HCT116 (cell line): ENCODE measurements at regions not wholly inside any gene's neighbourhood (a gene's known extent, or its start where the extent isn't known, plus 50 kb on each side); places are given as distances from the start of the nearest gene placed in this dataset.
A peak's percentile ranks its signal among the peaks of the same experiment; 100 is the strongest.

Source experiments
- ATAC-seq: fragments of 200-7000 bp; cut with Tn5 transposase; 2 replicates; pipeline ENCODE4 v1.9.1; 2020; ENCODE audit warnings: mild to moderate bottlenecking, moderate library complexity
- BruUV-seq: library from RNA; stranded (reverse); fragments of 400-500 nt; replicated peaks from 2 replicates; lab custom pipeline; 2021; lab: Mats Ljungman, UMichigan
- CTCF ChIA-PET: fragments of 300-600 bp; sonication (Branson Sonifier 250); formaldehyde crosslinking; loops from one replicate; lab custom pipeline; 2021; ENCODE audit warnings: antibody characterized with exemption; lab: Charles Lee
- POLR2A ChIA-PET: fragments of 300-600, 350-600 bp; sonication (Branson Sonifier 250); formaldehyde crosslinking; loops from one replicate; lab custom pipeline; 2021; ENCODE audit warnings: antibody characterized with exemption; lab: Charles Lee
- RAD21 ChIA-PET, 2 experiments: fragments of 300-600 bp; sonication (Branson Sonifier 250); formaldehyde crosslinking; loops; one replicate each; lab custom pipeline; 2023; ENCODE audit warnings: low total read pairs in 2 of 2; ENCODE audit not compliant: uncharacterized antibody in 2 of 2, unreplicated experiment in 2 of 2, low non-redundant PET in 1 of 2; lab: Charles Lee
- DNase-seq: peaks from one replicate; pipeline ENCODE4 v3.0.0-alpha.2; 2010; ENCODE audit warnings: low read depth, low spot score
- H2AFZ ChIP-seq: fragments of 200-600 bp; shearing (Covaris generic), sonication (generic); 2 replicates; pipeline ENCODE4 v1.6.1; 2017; ENCODE audit warnings: low read depth, mixed run types, mixed read lengths, antibody characterized with exemption, low read length; ENCODE audit not compliant: poor library complexity, severe bottlenecking
- H3K27ac ChIP-seq: 2 replicates; pipeline ENCODE4 v1.5.1; 2012; ENCODE audit warnings: low read depth, low read length
- H3K27me3 ChIP-seq: fragments of 200-600 bp; sonication (generic); 2 replicates; pipeline ENCODE4 v1.6.1; 2016; ENCODE audit warnings: mixed run types, low read length, mixed read lengths; ENCODE audit not compliant: insufficient read depth
- H3K36me3 ChIP-seq, 2 experiments: fragments of 200-500 bp in 1 of 2; fragments of 200-600 bp in 1 of 2; sonication (Bioruptor generic) in 1 of 2; sonication (generic) in 1 of 2; 2 replicates each; pipeline versions ENCODE4 v1.5.1 to v1.6.1; 2014 to 2016; ENCODE audit warnings: low read length in 2 of 2, inconsistent platforms in 1 of 2, mixed read lengths in 1 of 2, mixed run types in 1 of 2; ENCODE audit not compliant: insufficient read depth in 2 of 2, control insufficient read depth in 1 of 2
- H3K4me1 ChIP-seq, 2 experiments: fragments of 200-600 bp in 1 of 2; sonication (generic) in 1 of 2; 2 replicates each; pipeline versions ENCODE4 v1.5.1 to v1.6.1; 2012 to 2017; ENCODE audit warnings: low read length in 2 of 2, inconsistent platforms in 1 of 2, mild to moderate bottlenecking in 1 of 2, mixed read lengths in 1 of 2, mixed run types in 1 of 2, moderate library complexity in 1 of 2; ENCODE audit not compliant: insufficient read depth in 2 of 2, control insufficient read depth in 1 of 2
- H3K4me2 ChIP-seq: fragments of 200-600 bp; sonication (generic); 2 replicates; pipeline ENCODE4 v1.6.1; 2017; ENCODE audit warnings: mixed run types, low read length, mixed read lengths
- H3K4me3 ChIP-seq, 2 experiments: fragments of 200-600 bp in 1 of 2; sonication (generic) in 1 of 2; replicated peaks in 1 of 2; 2 replicates each; pipeline ENCODE4 v1.5.1; 2011 to 2016; ENCODE audit warnings: low read length in 2 of 2, control low read depth in 1 of 2, low read depth in 1 of 2, mild to moderate bottlenecking in 1 of 2, mixed read lengths in 1 of 2, mixed run types in 1 of 2
- H3K79me2 ChIP-seq: fragments of 200-600 bp; sonication (generic); 2 replicates; pipeline ENCODE4 v1.6.1; 2017; ENCODE audit warnings: mild to moderate bottlenecking, mixed run types, low read length, moderate library complexity, mixed read lengths; ENCODE audit not compliant: insufficient read depth
- H3K9ac ChIP-seq: fragments of 200-600 bp; sonication (generic); 2 replicates; pipeline ENCODE4 v1.6.1; 2016; ENCODE audit warnings: low read length, mixed read lengths
- H3K9me2 ChIP-seq: fragments of 200-600 bp; sonication (generic), shearing (Covaris generic); 2 replicates; pipeline ENCODE4 v1.6.1; 2017; ENCODE audit warnings: mixed run types, mild to moderate bottlenecking, moderate library complexity; ENCODE audit not compliant: insufficient read depth
- H3K9me3 ChIP-seq, 2 experiments: fragments of 200-500 bp in 1 of 2; fragments of 200-600 bp in 1 of 2; sonication (Bioruptor generic) in 1 of 2; sonication (generic) in 1 of 2; 2 replicates each; pipeline ENCODE4 v1.6.1; 2014 to 2017; ENCODE audit warnings: low read length in 2 of 2, mixed read lengths in 2 of 2, inconsistent platforms in 1 of 2, low read depth in 1 of 2, mild to moderate bottlenecking in 1 of 2, mixed run types in 1 of 2, moderate library complexity in 1 of 2; ENCODE audit not compliant: control insufficient read depth in 1 of 2, insufficient read depth in 1 of 2
- H4K20me1 ChIP-seq: fragments of 200-600 bp; sonication (generic), shearing (Covaris generic); 2 replicates; pipeline ENCODE4 v1.6.1; 2017; ENCODE audit warnings: mixed run types, mild to moderate bottlenecking, moderate library complexity; ENCODE audit not compliant: insufficient read depth
- CEBPB ChIP-seq: IDR thresholded peaks from 2 replicates; pipeline ENCODE4 v1.6.1; 2012; ENCODE audit warnings: low read depth
- EGR1 ChIP-seq: IDR thresholded peaks from 2 replicates; pipeline ENCODE4 v1.6.1; 2012; ENCODE audit warnings: low read depth
- EZH2 ChIP-seq: fragments of 200-600 bp; sonication (generic); IDR thresholded peaks from 2 replicates; pipeline ENCODE4 v1.6.1; 2017; ENCODE audit warnings: antibody characterized with exemption, mixed run types
- EZH2phosphoT487 ChIP-seq: fragments of 200-600 bp; IDR thresholded peaks from 2 replicates; pipeline ENCODE4 v1.6.1; 2018; ENCODE audit warnings: antibody characterized with exemption, borderline replicate concordance
- POLR2A ChIP-seq: IDR thresholded peaks from 2 replicates; pipeline ENCODE4 v1.7.0; 2011; ENCODE audit warnings: borderline replicate concordance; ENCODE audit not compliant: insufficient read depth, insufficient read length; ENCODE audit errors: extremely low read depth
- TCF7L2 ChIP-seq: IDR thresholded peaks from 2 replicates; pipeline ENCODE4 v1.7.0; 2011; ENCODE audit warnings: borderline replicate concordance, inconsistent platforms; ENCODE audit not compliant: insufficient read depth, insufficient read length; ENCODE audit errors: extremely low read depth
- YY1 ChIP-seq: IDR thresholded peaks from 2 replicates; pipeline ENCODE4 v1.6.1; 2011; ENCODE audit warnings: low read length, low read depth, moderate library complexity, mild to moderate bottlenecking; ENCODE audit not compliant: insufficient replicate concordance; ENCODE audit errors: extremely low read depth
- ZNF274 ChIP-seq: fragments of 200-500 bp; sonication (Bioruptor generic); IDR thresholded peaks from 2 replicates; pipeline ENCODE4 v1.6.1; 2014; ENCODE audit warnings: mild to moderate bottlenecking, low read depth, low read length, inconsistent platforms
- intact Hi-C: fragments of 100-400 bp; cut with micrococcal nuclease; formaldehyde crosslinking; loops from 2 replicates; pipeline ENCODE4 v1.10.0; 2022
- TF ChIP-seq, protein P1 (sequence below), 3 experiments: fragments of 200-600 bp in 1 of 3; sonication (generic) in 1 of 3; IDR thresholded peaks in 2 of 3; conservative IDR thresholded peaks in 1 of 3; 2 replicates each; pipeline ENCODE4 v1.5.1; 2012 to 2017; ENCODE audit warnings: low read depth in 2 of 3, low read length in 2 of 3, antibody characterized with exemption in 1 of 3, borderline replicate concordance in 1 of 3, control low read depth in 1 of 3, mild to moderate bottlenecking in 1 of 3, mixed read lengths in 1 of 3, mixed run types in 1 of 3, moderate library complexity in 1 of 3; ENCODE audit not compliant: insufficient read depth in 1 of 3

- Histone ChIP-seq H3K4me1 (no peaks in the 10 kb centered on the region), H3K27me3 (no peaks in the 10 kb centered on the region), H3K9me3 (no peaks in the 10 kb centered on the region), H4K20me1 (no peaks in the 10 kb centered on the region), H3K36me3 (no peaks in the 10 kb centered on the region), H2AFZ (no peak overlapping the region), H3K9me2 (no peaks in the 10 kb centered on the region), H3K79me2 (no peaks in the 10 kb centered on the region), H3K4me2 (no peak overlapping the region), H3K27ac (no peak overlapping the region), H3K9ac (no peak overlapping the region), H3K4me3 (no peak overlapping the region)
- no peak for TF ChIP-seq EZH2phosphoT487
- TF ChIP-seq POLR2A = no peak
- TF ChIP-seq YY1 = no peak
- TF ChIP-seq EGR1 = no peak
- no peak for TF ChIP-seq EZH2
- 0 out of 2 replicates have a peak, but pooled peaks have one; percentile 11 for TF ChIP-seq CEBPB
- DNase-seq (no peak), ATAC-seq (no peak)
- ChIA-PET RAD21 (no interaction called here), POLR2A (no interaction called here), CTCF (no interaction called here)
- intact Hi-C loops = no loop called here
- BruUV-seq = no TSS peak
These were observed 698.6 kb upstream of the NRP1 start for GRCh38 chr10:34033078-34033477.

DNA sequence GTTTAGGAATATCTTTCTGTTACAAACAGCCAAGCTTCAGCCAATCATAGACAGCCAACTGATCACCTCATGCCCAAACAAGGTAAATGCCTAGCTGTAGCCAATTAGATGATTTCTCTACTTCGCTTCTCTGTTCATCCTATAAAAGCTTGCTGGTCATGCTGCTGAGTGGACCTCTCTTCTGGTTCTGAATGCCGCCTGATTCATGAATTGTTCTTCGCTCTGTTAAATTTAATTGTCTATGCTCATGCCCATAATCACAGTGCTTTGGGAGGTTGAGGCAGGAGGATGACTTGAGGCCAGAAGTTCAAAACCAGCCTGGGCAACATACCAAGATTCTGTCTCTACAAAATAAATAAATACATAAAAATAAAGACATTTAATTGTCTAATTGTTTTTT, 698.1 kb upstream of the NRP1 start:
- DNase-seq = no peak
- no peak for ATAC-seq
- Histone ChIP-seq H3K4me2 (no peak overlapping the region), H3K9me3 (no peaks in the 10 kb centered on the region), H3K9me2 (no peaks in the 10 kb centered on the region), H3K79me2 (no peaks in the 10 kb centered on the region), H3K9ac (no peak overlapping the region), H3K36me3 (no peaks in the 10 kb centered on the region), H3K4me3 (no peak overlapping the region), H3K27ac (no peak overlapping the region), H3K27me3 (no peaks in the 10 kb centered on the region), H2AFZ (no peak overlapping the region), H4K20me1 (no peaks in the 10 kb centered on the region), H3K4me1 (no peaks in the 10 kb centered on the region)
- CTCF ChIA-PET = no interaction called here
- BruUV-seq = no TSS peak
- POLR2A ChIA-PET = no interaction called here
- intact Hi-C loops = no loop called here
- RAD21 ChIA-PET = no interaction called here
- TF ChIP-seq, protein P1, sequence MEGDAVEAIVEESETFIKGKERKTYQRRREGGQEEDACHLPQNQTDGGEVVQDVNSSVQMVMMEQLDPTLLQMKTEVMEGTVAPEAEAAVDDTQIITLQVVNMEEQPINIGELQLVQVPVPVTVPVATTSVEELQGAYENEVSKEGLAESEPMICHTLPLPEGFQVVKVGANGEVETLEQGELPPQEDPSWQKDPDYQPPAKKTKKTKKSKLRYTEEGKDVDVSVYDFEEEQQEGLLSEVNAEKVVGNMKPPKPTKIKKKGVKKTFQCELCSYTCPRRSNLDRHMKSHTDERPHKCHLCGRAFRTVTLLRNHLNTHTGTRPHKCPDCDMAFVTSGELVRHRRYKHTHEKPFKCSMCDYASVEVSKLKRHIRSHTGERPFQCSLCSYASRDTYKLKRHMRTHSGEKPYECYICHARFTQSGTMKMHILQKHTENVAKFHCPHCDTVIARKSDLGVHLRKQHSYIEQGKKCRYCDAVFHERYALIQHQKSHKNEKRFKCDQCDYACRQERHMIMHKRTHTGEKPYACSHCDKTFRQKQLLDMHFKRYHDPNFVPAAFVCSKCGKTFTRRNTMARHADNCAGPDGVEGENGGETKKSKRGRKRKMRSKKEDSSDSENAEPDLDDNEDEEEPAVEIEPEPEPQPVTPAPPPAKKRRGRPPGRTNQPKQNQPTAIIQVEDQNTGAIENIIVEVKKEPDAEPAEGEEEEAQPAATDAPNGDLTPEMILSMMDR (IDR thresholded peaks at IDR 0.05 in 2 of 3, conservative IDR thresholded peaks at IDR 0.05 in 1 of 3; ENCODE audit: borderline replicate concordance in 1 of 3, insufficient read depth in 1 of 3, low read depth in 2 of 3, low read length in 2 of 3) = no peak
- TF ChIP-seq TCF7L2 (no peak), ZNF274 (no peak)
